ENCODE measurements at regions not wholly inside any gene's neighbourhood (a gene's known extent, or its start where the extent isn't known, plus 50 kb on each side); places are given as distances from the start of the nearest gene placed in this dataset.

GRCh38 chr6:144712541-144712940 is 427.4 kb downstream of the UTRN start:
- DNase-seq (ENCODE audit: low read depth, low spot score): no peak
- H3K36me3 ChIP-seq (ENCODE audit: insufficient read depth, insufficient read length, low read length): no peaks in the 10 kb centered on the region
- no peaks in the 10 kb centered on the region for H3K4me1 ChIP-seq (ENCODE audit: insufficient read depth, insufficient read length)
- no peak overlapping the region for H3K4me3 ChIP-seq (ENCODE audit: insufficient read length, low read depth)
- H3K9me3 ChIP-seq (ENCODE audit: insufficient read depth, low read length): no peaks in the 10 kb centered on the region
- no peak overlapping the region for H3K9ac ChIP-seq (ENCODE audit: insufficient read length, low read depth)
- no peaks in the 10 kb centered on the region for H3K27me3 ChIP-seq (ENCODE audit: insufficient read depth, insufficient read length)
- no peak for TF ChIP-seq SUZ12 (IDR thresholded peaks at IDR 0.05; ENCODE audit: extremely low read depth, insufficient read depth, insufficient read length)
- TF ChIP-seq YY1 (IDR thresholded peaks at IDR 0.05; ENCODE audit: insufficient read depth, insufficient read length): no peak
- TF ChIP-seq ZNF274 (IDR thresholded peaks at IDR 0.05; ENCODE audit: low read depth, low read length): no peak

- no peak for TF ChIP-seq SUZ12 (IDR thresholded peaks at IDR 0.05; ENCODE audit: extremely low read depth, insufficient read depth, insufficient read length)
- TF ChIP-seq ZNF274 (IDR thresholded peaks at IDR 0.05; ENCODE audit: low read depth, low read length): no peak
- no peak for TF ChIP-seq YY1 (IDR thresholded peaks at IDR 0.05; ENCODE audit: insufficient read depth, insufficient read length)
- Histone ChIP-seq H3K9ac (ENCODE audit: insufficient read length, low read depth) (no peak overlapping the region), H3K4me3 (ENCODE audit: insufficient read length, low read depth) (no peak overlapping the region), H3K27me3 (ENCODE audit: insufficient read depth, insufficient read length) (no peaks in the 10 kb centered on the region), H3K9me3 (ENCODE audit: insufficient read depth, low read length) (no peaks in the 10 kb centered on the region), H3K4me1 (ENCODE audit: insufficient read depth, insufficient read length) (no peaks in the 10 kb centered on the region), H3K36me3 (ENCODE audit: insufficient read depth, insufficient read length, low read length) (no peaks in the 10 kb centered on the region)
- DNase-seq (ENCODE audit: low read depth, low spot score): no peak
Observed at GRCh38 chr6:144714021-144714712, 429.0 kb downstream of the UTRN start.

DNA sequence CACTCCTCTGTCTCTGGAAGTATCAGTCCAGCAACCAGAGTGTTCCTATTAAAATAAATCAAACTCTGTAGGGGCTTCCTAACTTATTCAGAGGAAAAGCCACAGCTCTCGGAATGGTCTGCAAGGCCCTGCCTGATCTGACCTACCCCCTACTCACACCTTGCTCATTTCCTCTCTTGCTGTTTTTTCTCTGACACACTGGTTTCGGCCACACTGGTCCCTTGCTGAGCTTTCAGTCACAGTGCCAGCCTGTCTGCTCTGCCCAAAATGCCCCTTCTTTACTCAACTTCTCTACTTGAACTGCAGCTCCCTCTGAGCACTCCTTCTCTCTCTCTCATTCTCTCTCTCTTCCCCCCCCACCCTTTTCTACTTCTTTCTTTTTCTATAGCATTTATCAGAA is 430.2 kb downstream of the UTRN start:
- no peaks in the 10 kb centered on the region for H3K4me1 ChIP-seq (ENCODE audit: insufficient read depth, insufficient read length)
- H3K36me3 ChIP-seq (ENCODE audit: insufficient read depth, insufficient read length, low read length): no peaks in the 10 kb centered on the region
- no peak overlapping the region for H3K4me3 ChIP-seq (ENCODE audit: insufficient read length, low read depth)
- DNase-seq (ENCODE audit: low read depth, low spot score): no peak
- H3K9me3 ChIP-seq (ENCODE audit: insufficient read depth, low read length): no peaks in the 10 kb centered on the region
- no peaks in the 10 kb centered on the region for H3K27me3 ChIP-seq (ENCODE audit: insufficient read depth, insufficient read length)
- TF ChIP-seq YY1 (IDR thresholded peaks at IDR 0.05; ENCODE audit: insufficient read depth, insufficient read length) (no peak), SUZ12 (IDR thresholded peaks at IDR 0.05; ENCODE audit: extremely low read depth, insufficient read depth, insufficient read length) (no peak), ZNF274 (IDR thresholded peaks at IDR 0.05; ENCODE audit: low read depth, low read length) (no peak)
- H3K9ac ChIP-seq (ENCODE audit: insufficient read length, low read depth): no peak overlapping the region

DNA sequence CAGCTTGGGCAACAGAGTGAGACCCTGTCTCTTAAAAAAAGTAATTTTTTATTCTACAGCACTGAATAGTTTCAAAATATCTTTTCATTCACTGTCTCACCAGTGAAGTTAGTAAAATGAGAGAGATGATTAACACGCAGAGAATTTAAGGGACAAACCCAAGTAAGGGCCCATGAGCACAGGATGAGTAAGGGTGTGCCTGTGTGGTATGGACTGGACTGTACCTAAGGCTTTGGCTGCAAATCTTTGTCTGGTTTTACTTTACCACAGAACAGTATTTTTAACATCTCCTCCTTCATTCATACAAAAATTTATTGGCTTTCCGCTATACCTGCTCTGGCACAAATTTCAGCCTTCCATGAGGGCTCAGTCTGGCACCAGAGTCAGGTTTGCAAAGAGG is 433.3 kb downstream of the UTRN start:
- DNase-seq (ENCODE audit: low read depth, low spot score): no peak
- Histone ChIP-seq H3K9me3 (ENCODE audit: insufficient read depth, low read length) (no peaks in the 10 kb centered on the region), H3K4me1 (ENCODE audit: insufficient read depth, insufficient read length) (no peaks in the 10 kb centered on the region), H3K9ac (ENCODE audit: insufficient read length, low read depth) (no peak overlapping the region), H3K36me3 (ENCODE audit: insufficient read depth, insufficient read length, low read length) (no peaks in the 10 kb centered on the region), H3K27me3 (ENCODE audit: insufficient read depth, insufficient read length) (no peaks in the 10 kb centered on the region), H3K4me3 (ENCODE audit: insufficient read length, low read depth) (no peak overlapping the region)
- TF ChIP-seq ZNF274 (IDR thresholded peaks at IDR 0.05; ENCODE audit: low read depth, low read length): no peak
- TF ChIP-seq SUZ12 (IDR thresholded peaks at IDR 0.05; ENCODE audit: extremely low read depth, insufficient read depth, insufficient read length): no peak

GRCh38 chr6:144721232-144721631 is 436.1 kb downstream of the UTRN start:
- TF ChIP-seq SUZ12 (IDR thresholded peaks at IDR 0.05; ENCODE audit: extremely low read depth, insufficient read depth, insufficient read length) (no peak), YY1 (IDR thresholded peaks at IDR 0.05; ENCODE audit: insufficient read depth, insufficient read length) (no peak), ZNF274 (IDR thresholded peaks at IDR 0.05; ENCODE audit: low read depth, low read length) (no peak)
- H3K9ac ChIP-seq (ENCODE audit: insufficient read length, low read depth): no peak overlapping the region
- no peak for DNase-seq (ENCODE audit: low read depth, low spot score)
- no peak overlapping the region for H3K4me3 ChIP-seq (ENCODE audit: insufficient read length, low read depth)
- H3K36me3 ChIP-seq (ENCODE audit: insufficient read depth, insufficient read length, low read length): no peaks in the 10 kb centered on the region
- no peaks in the 10 kb centered on the region for H3K4me1 ChIP-seq (ENCODE audit: insufficient read depth, insufficient read length)
- no peaks in the 10 kb centered on the region for H3K9me3 ChIP-seq (ENCODE audit: insufficient read depth, low read length)
- H3K27me3 ChIP-seq (ENCODE audit: insufficient read depth, insufficient read length): no peaks in the 10 kb centered on the region

- Histone ChIP-seq H3K9ac (ENCODE audit: insufficient read length, low read depth) (no peak overlapping the region), H3K36me3 (ENCODE audit: insufficient read depth, insufficient read length, low read length) (no peaks in the 10 kb centered on the region), H3K27me3 (ENCODE audit: insufficient read depth, insufficient read length) (no peaks in the 10 kb centered on the region), H3K4me1 (ENCODE audit: insufficient read depth, insufficient read length) (no peaks in the 10 kb centered on the region), H3K4me3 (ENCODE audit: insufficient read length, low read depth) (no peak overlapping the region), H3K9me3 (ENCODE audit: insufficient read depth, low read length) (no peaks in the 10 kb centered on the region)
- DNase-seq (ENCODE audit: low read depth, low spot score): no peak
- no peak for TF ChIP-seq SUZ12 (IDR thresholded peaks at IDR 0.05; ENCODE audit: extremely low read depth, insufficient read depth, insufficient read length)
Observed at GRCh38 chr6:144722154-144722737, 437.1 kb downstream of the UTRN start.

GRCh38 chr6:144722925-144723324 is 437.8 kb downstream of the UTRN start:
- H3K27me3 ChIP-seq (ENCODE audit: insufficient read depth, insufficient read length): no peaks in the 10 kb centered on the region
- H3K9me3 ChIP-seq (ENCODE audit: insufficient read depth, low read length): no peaks in the 10 kb centered on the region
- H3K9ac ChIP-seq (ENCODE audit: insufficient read length, low read depth): no peak overlapping the region
- TF ChIP-seq SUZ12 (IDR thresholded peaks at IDR 0.05; ENCODE audit: extremely low read depth, insufficient read depth, insufficient read length) (no peak), ZNF274 (IDR thresholded peaks at IDR 0.05; ENCODE audit: low read depth, low read length) (no peak), YY1 (IDR thresholded peaks at IDR 0.05; ENCODE audit: insufficient read depth, insufficient read length) (no peak)
- H3K36me3 ChIP-seq (ENCODE audit: insufficient read depth, insufficient read length, low read length): no peaks in the 10 kb centered on the region
- DNase-seq (ENCODE audit: low read depth, low spot score): no peak
- no peak overlapping the region for H3K4me3 ChIP-seq (ENCODE audit: insufficient read length, low read depth)
- H3K4me1 ChIP-seq (ENCODE audit: insufficient read depth, insufficient read length): no peaks in the 10 kb centered on the region

Data from NT2/D1 (cell line).